ENCODE measurements at regions not wholly inside any gene's neighbourhood (a gene's known extent, or its start where the extent isn't known, plus 50 kb on each side); places are given as distances from the start of the nearest gene placed in this dataset.

DNA sequence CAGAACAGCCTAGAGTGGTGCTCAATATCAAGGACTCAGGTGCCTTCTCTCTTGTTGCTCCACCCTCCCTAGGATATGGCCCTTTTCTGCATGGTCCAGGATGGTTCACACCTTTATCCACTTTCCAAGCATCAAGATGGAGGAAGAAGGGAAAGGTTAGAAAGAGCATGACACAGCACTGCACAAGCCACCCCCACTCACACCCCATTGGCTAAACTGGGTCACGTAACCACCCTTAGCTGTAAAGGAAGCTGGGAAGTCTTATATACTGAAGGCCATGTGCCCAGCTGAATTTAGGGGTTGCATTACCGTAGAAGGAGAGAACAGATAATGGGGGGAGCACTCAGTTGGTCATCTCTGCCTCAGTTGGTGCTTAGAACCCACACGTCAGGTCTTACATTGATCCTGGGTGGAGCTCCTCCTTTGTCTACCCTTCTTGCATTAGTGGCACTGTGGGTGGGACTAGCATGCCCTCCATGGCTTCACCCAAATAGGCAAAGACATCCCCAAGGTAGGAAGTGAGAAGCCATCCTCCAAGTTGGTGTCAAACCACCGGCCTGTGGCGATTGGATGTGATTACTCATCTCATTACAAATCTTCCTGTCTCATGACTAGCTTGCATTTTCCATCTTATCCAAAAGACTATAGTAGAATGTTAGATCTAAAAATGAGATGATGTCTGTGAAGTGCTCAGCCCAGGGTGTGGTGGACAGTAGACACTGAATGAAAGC lies 248.5 kb downstream of the HAUS1 start:
- in situ Hi-C loops (cut with MboI) (no loop called here), intact Hi-C loops (cut with micrococcal nuclease) (no loop called here)
- Histone ChIP-seq H3K9ac (ENCODE audit: insufficient read depth in 1 of 2, low read depth in 2 of 2, low read length in 2 of 2) (no peak overlapping the region), H2AFZ (ENCODE audit: low read depth, low read length) (no peak overlapping the region), H3K4me2 (ENCODE audit: insufficient read depth, low read length) (no peak overlapping the region), H3K9me3 (replicated peaks; ENCODE audit: control insufficient read depth, insufficient read depth, low read depth, low read length) (no peaks in the 10 kb centered on the region), H3K36me3 (ENCODE audit: control insufficient read depth, insufficient read depth, low read length) (no peaks in the 10 kb centered on the region), H3K27ac (ENCODE audit: extremely low read depth, low read depth, low read length) (no peak overlapping the region), H4K20me1 (replicated peaks; ENCODE audit: control insufficient read depth, insufficient read depth, low read length) (no peaks in the 10 kb centered on the region), H3K27me3 (ENCODE audit: control insufficient read depth in 2 of 2, insufficient read depth in 2 of 2, low read length in 2 of 2) (peaks cover 0 to 26% of the 10 kb centered on the region in 2 experiments; a peak in 3 of 5 replicates), H3K79me2 (ENCODE audit: control insufficient read depth, insufficient read depth, low read length) (no peaks in the 10 kb centered on the region), H3K9me1 (ENCODE audit: control insufficient read depth, insufficient read depth, low read length) (no peaks in the 10 kb centered on the region), H3K4me3 (no peak overlapping the region), H3K4me1 (replicated peaks in 1 of 2; ENCODE audit: control insufficient read depth in 2 of 2, insufficient read depth in 2 of 2, low read length in 2 of 2) (no peaks in the 10 kb centered on the region)
- DNase-seq (ENCODE audit: extremely low read depth in 1 of 4, low spot score in 3 of 4) (no peak), ATAC-seq (no peak), FAIRE-seq (no peak)
- TF ChIP-seq, protein P1, sequence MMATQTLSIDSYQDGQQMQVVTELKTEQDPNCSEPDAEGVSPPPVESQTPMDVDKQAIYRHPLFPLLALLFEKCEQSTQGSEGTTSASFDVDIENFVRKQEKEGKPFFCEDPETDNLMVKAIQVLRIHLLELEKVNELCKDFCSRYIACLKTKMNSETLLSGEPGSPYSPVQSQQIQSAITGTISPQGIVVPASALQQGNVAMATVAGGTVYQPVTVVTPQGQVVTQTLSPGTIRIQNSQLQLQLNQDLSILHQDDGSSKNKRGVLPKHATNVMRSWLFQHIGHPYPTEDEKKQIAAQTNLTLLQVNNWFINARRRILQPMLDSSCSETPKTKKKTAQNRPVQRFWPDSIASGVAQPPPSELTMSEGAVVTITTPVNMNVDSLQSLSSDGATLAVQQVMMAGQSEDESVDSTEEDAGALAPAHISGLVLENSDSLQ (IDR thresholded peaks at IDR 0.05): no peak
- TF ChIP-seq ZKSCAN8 (CRISPR knock-in tag; IDR thresholded peaks at IDR 0.05) (no peak), RFX5 (IDR thresholded peaks at IDR 0.05; ENCODE audit: low read depth, low read length) (no peak), ZNF324 (CRISPR knock-in tag; IDR thresholded peaks at IDR 0.05) (no peak), ZNF165 (CRISPR knock-in tag; IDR thresholded peaks at IDR 0.05; ENCODE audit: borderline replicate concordance) (no peak), RB1 (IDR thresholded peaks at IDR 0.05; ENCODE audit: low read depth) (no peak), NFYB (IDR thresholded peaks at IDR 0.05; ENCODE audit: extremely low read depth, insufficient read length) (peak; percentile 60), HNRNPK (IDR thresholded peaks at IDR 0.05; ENCODE audit: low read depth, low read length, poor library complexity, severe bottlenecking) (no peak)
- no TSS peak for BruUV-seq (replicated peaks)
- WGBS (ENCODE audit: insufficient coverage, low coverage, missing lambda C conversion rate): 2% methylated on average over 4 of the region's 5 CpGs
- POLR2A ChIA-PET: interaction anchor here (0.6 to 1.0 kb wide), 3 partner anchors 9 to 964 kb away, joined by 3 to 4 read pairs (median 4); no protein-coding TSS in a partner anchor
- CTCF ChIA-PET (ENCODE audit: low intra/inter-chr PET ratio): interaction anchor here (0.6 kb wide), 1 partner anchor 36 kb away, joined by 3 read pairs; no protein-coding TSS in a partner anchor
